HCT116 (cell line): ENCODE measurements at regions not wholly inside any gene's neighbourhood (a gene's known extent, or its start where the extent isn't known, plus 50 kb on each side); places are given as distances from the start of the nearest gene placed in this dataset.

ENCODE experiments used
- ATAC-seq: fragments of 200-7000 bp; cut with Tn5 transposase; 2 replicates; pipeline ENCODE4 v1.9.1; 2020; ENCODE audit warnings: mild to moderate bottlenecking, moderate library complexity
- BruUV-seq: library from RNA; stranded (reverse); fragments of 400-500 nt; replicated peaks from 2 replicates; lab custom pipeline; 2021; lab: Mats Ljungman, UMichigan
- CTCF ChIA-PET: fragments of 300-600 bp; sonication (Branson Sonifier 250); formaldehyde crosslinking; loops from one replicate; lab custom pipeline; 2021; ENCODE audit warnings: antibody characterized with exemption; lab: Charles Lee
- POLR2A ChIA-PET: fragments of 300-600, 350-600 bp; sonication (Branson Sonifier 250); formaldehyde crosslinking; loops from one replicate; lab custom pipeline; 2021; ENCODE audit warnings: antibody characterized with exemption; lab: Charles Lee
- RAD21 ChIA-PET, 2 experiments: fragments of 300-600 bp; sonication (Branson Sonifier 250); formaldehyde crosslinking; loops; one replicate each; lab custom pipeline; 2023; ENCODE audit warnings: low total read pairs in 2 of 2; ENCODE audit not compliant: uncharacterized antibody in 2 of 2, unreplicated experiment in 2 of 2, low non-redundant PET in 1 of 2; lab: Charles Lee
- DNase-seq: peaks from one replicate; pipeline ENCODE4 v3.0.0-alpha.2; 2010; ENCODE audit warnings: low read depth, low spot score
- H2AFZ ChIP-seq: fragments of 200-600 bp; shearing (Covaris generic), sonication (generic); 2 replicates; pipeline ENCODE4 v1.6.1; 2017; ENCODE audit warnings: low read depth, mixed run types, mixed read lengths, antibody characterized with exemption, low read length; ENCODE audit not compliant: poor library complexity, severe bottlenecking
- H3K27ac ChIP-seq: 2 replicates; pipeline ENCODE4 v1.5.1; 2012; ENCODE audit warnings: low read depth, low read length
- H3K27me3 ChIP-seq: fragments of 200-600 bp; sonication (generic); 2 replicates; pipeline ENCODE4 v1.6.1; 2016; ENCODE audit warnings: mixed run types, low read length, mixed read lengths; ENCODE audit not compliant: insufficient read depth
- H3K36me3 ChIP-seq, 2 experiments: fragments of 200-500 bp in 1 of 2; fragments of 200-600 bp in 1 of 2; sonication (Bioruptor generic) in 1 of 2; sonication (generic) in 1 of 2; 2 replicates each; pipeline versions ENCODE4 v1.5.1 to v1.6.1; 2014 to 2016; ENCODE audit warnings: low read length in 2 of 2, inconsistent platforms in 1 of 2, mixed read lengths in 1 of 2, mixed run types in 1 of 2; ENCODE audit not compliant: insufficient read depth in 2 of 2, control insufficient read depth in 1 of 2
- H3K4me1 ChIP-seq, 2 experiments: fragments of 200-600 bp in 1 of 2; sonication (generic) in 1 of 2; 2 replicates each; pipeline versions ENCODE4 v1.5.1 to v1.6.1; 2012 to 2017; ENCODE audit warnings: low read length in 2 of 2, inconsistent platforms in 1 of 2, mild to moderate bottlenecking in 1 of 2, mixed read lengths in 1 of 2, mixed run types in 1 of 2, moderate library complexity in 1 of 2; ENCODE audit not compliant: insufficient read depth in 2 of 2, control insufficient read depth in 1 of 2
- H3K4me2 ChIP-seq: fragments of 200-600 bp; sonication (generic); 2 replicates; pipeline ENCODE4 v1.6.1; 2017; ENCODE audit warnings: mixed run types, low read length, mixed read lengths
- H3K4me3 ChIP-seq, 2 experiments: fragments of 200-600 bp in 1 of 2; sonication (generic) in 1 of 2; replicated peaks in 1 of 2; 2 replicates each; pipeline ENCODE4 v1.5.1; 2011 to 2016; ENCODE audit warnings: low read length in 2 of 2, control low read depth in 1 of 2, low read depth in 1 of 2, mild to moderate bottlenecking in 1 of 2, mixed read lengths in 1 of 2, mixed run types in 1 of 2
- H3K79me2 ChIP-seq: fragments of 200-600 bp; sonication (generic); 2 replicates; pipeline ENCODE4 v1.6.1; 2017; ENCODE audit warnings: mild to moderate bottlenecking, mixed run types, low read length, moderate library complexity, mixed read lengths; ENCODE audit not compliant: insufficient read depth
- H3K9ac ChIP-seq: fragments of 200-600 bp; sonication (generic); 2 replicates; pipeline ENCODE4 v1.6.1; 2016; ENCODE audit warnings: low read length, mixed read lengths
- H3K9me2 ChIP-seq: fragments of 200-600 bp; sonication (generic), shearing (Covaris generic); 2 replicates; pipeline ENCODE4 v1.6.1; 2017; ENCODE audit warnings: mixed run types, mild to moderate bottlenecking, moderate library complexity; ENCODE audit not compliant: insufficient read depth
- H3K9me3 ChIP-seq, 2 experiments: fragments of 200-500 bp in 1 of 2; fragments of 200-600 bp in 1 of 2; sonication (Bioruptor generic) in 1 of 2; sonication (generic) in 1 of 2; 2 replicates each; pipeline ENCODE4 v1.6.1; 2014 to 2017; ENCODE audit warnings: low read length in 2 of 2, mixed read lengths in 2 of 2, inconsistent platforms in 1 of 2, low read depth in 1 of 2, mild to moderate bottlenecking in 1 of 2, mixed run types in 1 of 2, moderate library complexity in 1 of 2; ENCODE audit not compliant: control insufficient read depth in 1 of 2, insufficient read depth in 1 of 2
- H4K20me1 ChIP-seq: fragments of 200-600 bp; sonication (generic), shearing (Covaris generic); 2 replicates; pipeline ENCODE4 v1.6.1; 2017; ENCODE audit warnings: mixed run types, mild to moderate bottlenecking, moderate library complexity; ENCODE audit not compliant: insufficient read depth
- CBX3 ChIP-seq: IDR thresholded peaks from 2 replicates; pipeline ENCODE4 v1.6.1; 2012; ENCODE audit warnings: low read depth
- CEBPB ChIP-seq: IDR thresholded peaks from 2 replicates; pipeline ENCODE4 v1.6.1; 2012; ENCODE audit warnings: low read depth
- CTCF ChIP-seq, 3 experiments: fragments of 200-600 bp in 1 of 3; sonication (generic) in 1 of 3; IDR thresholded peaks in 2 of 3; conservative IDR thresholded peaks in 1 of 3; 2 replicates each; pipeline ENCODE4 v1.5.1; 2012 to 2017; ENCODE audit warnings: low read depth in 2 of 3, low read length in 2 of 3, antibody characterized with exemption in 1 of 3, borderline replicate concordance in 1 of 3, control low read depth in 1 of 3, mild to moderate bottlenecking in 1 of 3, mixed read lengths in 1 of 3, mixed run types in 1 of 3, moderate library complexity in 1 of 3; ENCODE audit not compliant: insufficient read depth in 1 of 3
- EGR1 ChIP-seq: IDR thresholded peaks from 2 replicates; pipeline ENCODE4 v1.6.1; 2012; ENCODE audit warnings: low read depth
- ELF1 ChIP-seq: IDR thresholded peaks from 2 replicates; pipeline ENCODE4 v1.6.1; 2012; ENCODE audit warnings: low read depth, borderline replicate concordance
- EZH2 ChIP-seq: fragments of 200-600 bp; sonication (generic); IDR thresholded peaks from 2 replicates; pipeline ENCODE4 v1.6.1; 2017; ENCODE audit warnings: antibody characterized with exemption, mixed run types
- JUND ChIP-seq: IDR thresholded peaks from 2 replicates; pipeline ENCODE4 v1.6.1; 2012
- MAX ChIP-seq: IDR thresholded peaks from 2 replicates; pipeline ENCODE4 v1.6.1; 2012
- POLR2A ChIP-seq: IDR thresholded peaks from 2 replicates; pipeline ENCODE4 v1.7.0; 2011; ENCODE audit warnings: borderline replicate concordance; ENCODE audit not compliant: insufficient read depth, insufficient read length; ENCODE audit errors: extremely low read depth
- POLR2AphosphoS5 ChIP-seq: IDR thresholded peaks from 2 replicates; pipeline ENCODE4 v1.6.1; 2011; ENCODE audit warnings: mild to moderate bottlenecking, low read depth, low read length, moderate library complexity
- RAD21 ChIP-seq: IDR thresholded peaks from 2 replicates; pipeline ENCODE4 v1.6.1; 2012; ENCODE audit warnings: low read depth, mild to moderate bottlenecking
- SIN3A ChIP-seq: IDR thresholded peaks from 2 replicates; pipeline ENCODE4 v1.6.1; 2012; ENCODE audit warnings: low read depth
- SP1 ChIP-seq: IDR thresholded peaks from 2 replicates; pipeline ENCODE4 v1.6.1; 2012; ENCODE audit warnings: low read depth
- SRF ChIP-seq: IDR thresholded peaks from 2 replicates; pipeline ENCODE4 v1.6.1; 2012; ENCODE audit warnings: low read depth
- YY1 ChIP-seq: IDR thresholded peaks from 2 replicates; pipeline ENCODE4 v1.6.1; 2011; ENCODE audit warnings: low read length, low read depth, moderate library complexity, mild to moderate bottlenecking; ENCODE audit not compliant: insufficient replicate concordance; ENCODE audit errors: extremely low read depth
- ZBTB33 ChIP-seq: IDR thresholded peaks from 2 replicates; pipeline ENCODE4 v1.6.1; 2011; ENCODE audit warnings: mild to moderate bottlenecking, low read length, moderate library complexity; ENCODE audit not compliant: insufficient replicate concordance; ENCODE audit errors: extremely low read depth
- ZFX ChIP-seq: fragments of 450-650 bp; IDR thresholded peaks from 2 replicates; pipeline ENCODE4 v1.6.1; 2017
- ZNF274 ChIP-seq: fragments of 200-500 bp; sonication (Bioruptor generic); IDR thresholded peaks from 2 replicates; pipeline ENCODE4 v1.6.1; 2014; ENCODE audit warnings: mild to moderate bottlenecking, low read depth, low read length, inconsistent platforms
- intact Hi-C: fragments of 100-400 bp; cut with micrococcal nuclease; formaldehyde crosslinking; loops from 2 replicates; pipeline ENCODE4 v1.10.0; 2022

- DNase-seq = no peak
- ChIA-PET CTCF (no interaction called here), RAD21 (no interaction called here), POLR2A (no interaction called here)
- intact Hi-C loops = no loop called here
- H4K20me1 ChIP-seq = no peaks in the 10 kb centered on the region
- H3K4me3 ChIP-seq = no peak overlapping the region
- BruUV-seq = no TSS peak
- H3K4me2 ChIP-seq = no peak overlapping the region
- H3K9me3 ChIP-seq = no peaks in the 10 kb centered on the region
- H3K4me1 ChIP-seq = no peaks in the 10 kb centered on the region
- H3K27me3 ChIP-seq = peaks cover 7% of the 10 kb centered on the region; the same call in 1 of the 2 replicates
- no peak for ATAC-seq
- no peaks in the 10 kb centered on the region for H3K79me2 ChIP-seq
- no peaks in the 10 kb centered on the region for H3K36me3 ChIP-seq
- H3K27ac ChIP-seq = no peak overlapping the region
- TF ChIP-seq POLR2A (no peak), SRF (no peak)
- TF ChIP-seq, all 23 proteins: peak for 0
- H3K9ac ChIP-seq = no peak overlapping the region
- H2AFZ ChIP-seq = no peak overlapping the region
- no peaks in the 10 kb centered on the region for H3K9me2 ChIP-seq
Measured at GRCh38 chr11:71340086-71340606, 87.8 kb upstream of the SHANK2 start.

- peaks cover 7% of the 10 kb centered on the region; the same call in 1 of the 2 replicates for H3K27me3 ChIP-seq
- no peak for TF ChIP-seq ELF1
- TF ChIP-seq ZBTB33 = no peak
- TF ChIP-seq SP1 = no peak
- no peak for TF ChIP-seq YY1
- TF ChIP-seq CTCF (IDR thresholded peaks at IDR 0.05 in 2 of 3, conservative IDR thresholded peaks at IDR 0.05 in 1 of 3; ENCODE audit: borderline replicate concordance in 1 of 3, insufficient read depth in 1 of 3, low read depth in 2 of 3, low read length in 2 of 3) = no peak
- no peak for TF ChIP-seq ZNF274
- TF ChIP-seq SIN3A = no peak
- TF ChIP-seq CBX3 = no peak
- no peak for TF ChIP-seq EGR1
- no peak for TF ChIP-seq POLR2A
- no peak for TF ChIP-seq CEBPB
- no peak for TF ChIP-seq MAX
- no peak for TF ChIP-seq EZH2
- no peak for TF ChIP-seq ZFX
- no peak for TF ChIP-seq RAD21
- TF ChIP-seq POLR2AphosphoS5 = no peak
- TF ChIP-seq JUND = no peak
- CTCF ChIA-PET = no interaction called here
- DNase-seq (no peak), ATAC-seq (no peak)
- H3K9ac ChIP-seq = no peak overlapping the region
- H3K79me2 ChIP-seq = no peaks in the 10 kb centered on the region
- H3K9me3 ChIP-seq = no peaks in the 10 kb centered on the region
- H3K27ac ChIP-seq = no peak overlapping the region
- no peaks in the 10 kb centered on the region for H3K36me3 ChIP-seq
- no peak overlapping the region for H3K4me2 ChIP-seq
- H4K20me1 ChIP-seq = no peaks in the 10 kb centered on the region
- no peaks in the 10 kb centered on the region for H3K4me1 ChIP-seq
- H3K4me3 ChIP-seq = no peak overlapping the region
- no peak overlapping the region for H2AFZ ChIP-seq
- BruUV-seq = no TSS peak
- RAD21 ChIA-PET = no interaction called here
- intact Hi-C loops = no loop called here
- POLR2A ChIA-PET = no interaction called here
- no peaks in the 10 kb centered on the region for H3K9me2 ChIP-seq
Measured at GRCh38 chr11:71339396-71339881, 87.1 kb upstream of the SHANK2 start.
